HG03378 (cell line): ENCODE measurements at regions not wholly inside any gene's neighbourhood (a gene's known extent, or its start where the extent isn't known, plus 50 kb on each side); places are given as distances from the start of the nearest gene placed in this dataset.
"Not testable (repeated sequence)": the region's sequence is repeated elsewhere in the genome, so short reads cannot be mapped to it uniquely, and the experiment has no call there.

Source experiments
- ATAC-seq: cut with Tn5 transposase; IDR thresholded peaks from one replicate; pipeline ENCODE4 v1.9.1; 2021; ENCODE audit warnings: mild to moderate bottlenecking, moderate library complexity; ENCODE audit not compliant: unreplicated experiment

DNA sequence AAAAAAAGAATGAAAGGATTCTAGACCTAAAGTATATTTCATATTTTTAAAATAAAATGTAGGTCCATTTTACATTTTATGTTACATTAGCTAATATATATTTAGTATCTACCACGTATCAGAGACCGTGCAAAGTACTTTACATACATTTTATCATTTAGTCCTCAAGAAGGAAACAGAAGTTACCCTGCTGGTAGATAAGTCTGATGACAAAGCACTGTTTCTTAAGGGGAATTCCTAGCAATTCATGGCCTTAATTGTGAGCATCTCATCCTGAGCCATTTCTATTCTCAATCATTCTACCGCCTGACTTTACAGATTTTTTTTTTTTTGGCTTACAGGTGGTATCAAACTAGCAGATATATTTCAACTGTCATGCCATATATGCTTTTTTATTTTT is 367.7 kb downstream of the PRELID2 start:
- no peak for ATAC-seq

GRCh38 chr5:145466533-145466932 is 368.6 kb downstream of the PRELID2 start:
- ATAC-seq: no peak

- ATAC-seq: no peak
Observed at GRCh38 chr5:145465474-145466263, 369.5 kb downstream of the PRELID2 start.

GRCh38 chr5:145464171-145464570 is 371.0 kb downstream of the PRELID2 start:
- no peak for ATAC-seq

- no peak for ATAC-seq
Observed at GRCh38 chr5:145463634-145464033, 371.5 kb downstream of the PRELID2 start.

GRCh38 chr5:145462525-145462924 is 372.6 kb downstream of the PRELID2 start:
- no peak for ATAC-seq

DNA sequence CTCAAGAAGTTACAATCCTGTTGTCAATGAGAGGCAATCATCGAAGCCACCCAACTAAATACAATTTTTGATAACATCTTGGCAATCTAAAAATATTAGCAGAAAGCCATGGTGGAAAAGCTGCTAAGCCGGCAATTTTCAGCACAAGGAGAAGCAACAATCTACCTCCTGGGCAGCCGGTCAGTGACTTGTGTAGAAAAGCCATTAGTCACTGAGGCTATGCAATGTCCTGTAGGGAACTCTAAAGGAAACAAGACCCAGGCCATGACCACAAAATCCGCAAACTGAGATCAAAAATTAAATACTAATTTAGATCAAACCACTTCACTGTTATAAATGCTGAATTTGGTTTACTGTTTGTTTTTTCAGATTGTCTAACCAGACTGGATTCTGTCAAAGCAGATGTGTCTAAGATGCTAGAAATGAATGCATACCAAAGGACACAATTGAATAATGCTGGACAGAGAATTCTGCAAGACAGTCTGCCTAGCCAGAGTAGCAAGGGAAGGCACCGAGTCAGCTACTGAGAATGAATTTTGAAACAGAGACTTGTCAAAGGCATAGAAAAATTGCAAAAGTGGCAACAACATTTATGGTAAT is 384.8 kb downstream of the PRELID2 start:
- no peak for ATAC-seq

GRCh38 chr5:145449794-145450193 is 385.3 kb downstream of the PRELID2 start:
- no peak for ATAC-seq

- ATAC-seq: not testable (repeated sequence)
Observed at GRCh38 chr5:145446875-145447274, 388.3 kb downstream of the PRELID2 start.

GRCh38 chr5:145446412-145446811 is 388.7 kb downstream of the PRELID2 start:
- no peak for ATAC-seq

- ATAC-seq: no peak
Observed at GRCh38 chr5:145445027-145445426, 390.1 kb downstream of the PRELID2 start.

DNA sequence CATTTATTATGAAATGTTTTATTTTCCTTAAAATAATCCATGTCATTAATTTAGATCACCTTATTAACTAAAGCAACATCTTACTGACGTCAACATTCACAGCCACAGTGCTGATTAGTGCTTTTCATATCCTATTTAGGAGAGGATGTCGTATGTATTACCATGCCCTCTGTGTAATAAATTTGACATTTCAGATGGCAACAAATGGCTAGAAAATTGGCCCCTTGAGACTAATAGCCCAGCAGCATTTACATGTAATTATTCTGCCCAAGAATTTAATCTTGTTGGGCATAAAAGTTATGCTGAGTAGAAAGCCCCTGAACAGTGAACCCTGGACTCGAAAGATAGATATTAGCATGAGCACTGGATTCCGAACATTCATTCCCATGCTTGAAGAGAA is 391.2 kb downstream of the PRELID2 start:
- ATAC-seq: no peak

DNA sequence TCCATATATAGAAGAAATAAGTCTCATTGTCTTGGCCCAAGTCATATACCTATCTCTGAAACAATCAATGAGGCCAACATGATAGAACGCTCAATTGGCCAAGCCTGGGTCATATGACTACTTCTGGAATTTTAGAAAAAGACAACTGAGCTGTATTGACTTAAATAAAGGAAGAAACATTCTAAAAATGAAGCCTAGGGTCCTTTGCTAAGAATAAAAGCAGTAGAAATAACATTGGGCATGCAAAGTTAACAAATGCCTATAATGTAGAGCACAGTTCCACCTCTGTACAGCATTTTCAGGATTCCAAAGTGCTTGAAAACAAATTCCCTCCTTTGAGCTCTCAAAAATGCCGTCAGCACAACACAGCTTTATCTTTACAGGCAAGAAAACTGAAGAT is 391.8 kb downstream of the PRELID2 start:
- no peak for ATAC-seq

GRCh38 chr5:145442661-145443060 is 392.5 kb downstream of the PRELID2 start:
- not testable (repeated sequence) for ATAC-seq

DNA sequence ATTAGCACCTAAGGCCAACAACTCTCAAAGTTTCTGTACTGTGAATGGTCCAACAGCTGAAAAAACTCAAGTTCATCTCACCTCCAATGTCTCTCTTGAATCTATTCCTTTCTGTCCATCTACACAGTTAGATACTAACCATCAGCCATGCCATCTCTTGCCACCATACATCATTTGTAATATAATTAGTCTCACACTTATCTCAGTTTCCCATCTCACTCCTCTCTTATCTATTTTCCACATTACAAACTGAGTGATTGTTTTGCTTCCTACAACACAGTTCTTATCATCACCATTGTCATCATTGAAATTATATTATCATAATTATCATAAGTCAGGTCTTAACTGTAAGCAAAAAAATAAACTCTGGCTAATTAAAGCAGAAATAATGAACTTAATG is 393.9 kb downstream of the PRELID2 start:
- no peak for ATAC-seq

DNA sequence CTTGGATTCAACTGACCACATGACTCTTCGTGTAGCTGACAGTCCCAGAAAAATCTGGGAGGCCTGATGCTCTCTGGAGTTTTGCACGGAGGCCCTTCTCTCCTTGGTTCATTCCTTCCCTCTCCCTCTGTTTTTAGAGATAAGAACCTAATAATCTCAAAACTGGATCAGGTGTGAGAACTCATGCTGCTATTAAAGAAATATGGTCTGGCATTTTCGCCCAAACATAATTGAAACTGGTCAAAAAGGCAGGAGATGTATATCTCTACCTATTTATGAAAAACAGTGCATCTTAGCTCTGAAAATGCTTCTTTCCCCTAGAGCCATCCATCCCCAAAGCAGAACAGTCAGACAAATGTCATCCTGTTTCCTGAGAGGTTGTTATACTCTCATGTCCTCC is 397.5 kb downstream of the PRELID2 start:
- no peak for ATAC-seq

DNA sequence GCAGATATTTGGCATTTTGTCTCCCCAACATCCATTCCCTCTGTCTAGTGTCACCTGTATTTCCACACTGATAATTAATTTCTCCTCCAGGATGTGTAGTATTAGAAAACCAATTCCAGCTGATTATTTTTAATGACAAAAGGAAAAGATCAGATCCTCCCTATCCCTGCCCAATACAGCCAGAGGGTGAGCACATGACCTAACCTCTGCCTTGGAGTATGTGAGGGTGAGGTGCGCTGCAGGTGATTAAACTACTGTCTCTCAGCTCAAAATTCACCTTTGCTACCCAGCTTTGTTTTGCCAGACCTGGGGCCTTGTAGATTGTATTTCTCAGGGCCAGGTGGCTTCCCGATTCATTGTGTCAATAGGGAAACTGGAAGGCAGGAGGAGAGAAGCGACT is 402.1 kb downstream of the PRELID2 start:
- ATAC-seq: no peak

DNA sequence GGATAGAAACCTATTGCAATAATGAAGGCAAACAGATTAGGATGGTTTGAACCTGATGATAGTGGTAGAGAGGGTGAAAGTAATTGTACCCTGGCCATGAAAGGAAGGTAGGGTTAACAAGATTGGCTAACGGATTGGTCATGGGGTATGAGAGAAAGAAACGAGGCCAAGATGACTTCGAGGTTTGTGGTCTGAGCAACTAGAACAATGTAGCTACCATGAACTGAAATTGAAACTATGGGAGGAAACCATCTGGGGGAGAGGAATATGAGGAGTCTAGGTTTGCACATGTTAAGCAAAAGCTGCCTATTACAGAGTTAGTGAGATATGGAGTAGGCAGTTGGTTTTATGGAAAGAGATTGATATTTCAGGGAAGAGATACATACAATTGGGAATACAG is 406.0 kb downstream of the PRELID2 start:
- ATAC-seq: no peak

GRCh38 chr5:145408048-145408341 is 427.1 kb downstream of the PRELID2 start:
- peak; percentile 73 for ATAC-seq

DNA sequence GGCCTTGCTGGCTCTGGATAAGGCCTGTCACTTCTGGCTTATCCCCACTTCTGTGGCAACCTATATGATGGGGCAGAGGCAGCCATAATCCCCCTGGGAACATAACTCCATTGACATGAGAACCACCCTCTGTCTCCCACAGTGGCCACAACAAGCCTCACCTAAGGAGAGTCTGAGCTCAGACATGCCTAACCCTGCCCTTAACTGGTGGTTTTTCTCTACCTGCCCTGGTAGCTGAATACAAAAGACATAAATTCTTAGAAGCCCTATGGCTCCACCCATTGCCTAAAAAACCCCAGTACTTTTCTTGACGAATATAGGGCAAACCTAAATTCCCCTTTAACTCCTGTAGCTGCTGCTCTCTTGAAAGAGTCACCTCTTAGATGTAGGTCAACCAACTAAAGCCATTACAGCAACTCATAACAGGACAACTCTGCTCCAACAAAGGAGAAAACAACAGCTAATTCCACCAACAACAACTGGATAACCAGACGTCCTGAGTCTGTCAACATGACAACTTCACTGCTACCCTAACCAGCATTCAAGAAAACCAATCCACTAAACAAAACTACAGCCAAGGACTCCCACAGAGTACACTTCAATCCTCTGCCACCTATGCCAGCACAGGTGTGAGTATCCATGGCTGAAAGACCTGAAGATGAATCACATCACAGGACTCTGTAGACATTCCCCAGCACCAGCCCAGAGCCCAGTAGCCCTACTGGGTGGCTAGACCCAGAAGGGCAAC is 427.7 kb downstream of the PRELID2 start:
- peak; percentile 47 for ATAC-seq

DNA sequence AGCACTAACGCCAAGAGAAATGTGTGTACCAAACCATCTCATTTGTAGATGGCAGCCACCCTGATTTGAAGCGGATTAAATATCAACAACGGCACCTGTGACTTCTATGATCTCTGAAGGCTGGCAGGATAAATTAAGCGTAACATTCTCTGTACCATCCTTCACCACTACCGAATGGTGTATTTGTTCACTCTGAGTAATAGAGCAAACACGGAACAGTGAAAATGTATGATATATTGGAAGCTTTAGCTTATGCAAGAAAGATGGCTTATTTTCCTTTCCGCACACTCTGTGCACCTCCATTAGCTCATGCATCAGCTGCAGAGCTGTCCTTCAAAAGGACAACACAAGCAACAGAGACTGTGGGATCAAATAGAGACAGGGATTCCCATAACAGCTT is 431.1 kb downstream of the PRELID2 start:
- ATAC-seq: no peak

GRCh38 chr5:145396888-145397287 is 438.3 kb downstream of the PRELID2 start:
- no peak for ATAC-seq
